ENCODE measurements at regions not wholly inside any gene's neighbourhood (a gene's known extent, or its start where the extent isn't known, plus 50 kb on each side); places are given as distances from the start of the nearest gene placed in this dataset.
A peak's percentile ranks its signal among the peaks of the same experiment; 100 is the strongest.
"Not testable (repeated sequence)": the region's sequence is repeated elsewhere in the genome, so short reads cannot be mapped to it uniquely, and the experiment has no call there.

GRCh38 chr11:80700386-80700785, 1259.6 kb upstream of the TENM4 start:
- no TSS peak for BruUV-seq (replicated peaks)
- ATAC-seq (peak; percentile 47; the same call in 1 of the 2 replicates), DNase-seq (ENCODE audit: low read depth, low spot score) (no peak)
- intact Hi-C loops (cut with micrococcal nuclease; ENCODE audit: unreplicated experiment) (loop anchor here (10.0 kb wide), 1 partner anchor 196 kb away; no protein-coding TSS in a partner anchor), in situ Hi-C loops (cut with HindIII; ENCODE audit: low pct_unique_long_range_greater_than_20kb, low sequenced_read_pairs) (no loop called here)
- no peaks in the 10 kb centered on the region for H3K27me3 ChIP-seq (ENCODE audit: control insufficient read depth, insufficient read depth, low read length)
- ChIA-PET CTCF (no interaction called here), POLR2A (no interaction called here)
- peak overlapping the region; percentile 82 for H3K27ac ChIP-seq (ENCODE audit: low read length)
- no peaks in the 10 kb centered on the region for H3K9me3 ChIP-seq (ENCODE audit: control insufficient read depth, insufficient read depth, low read depth, low read length)
- H3K4me1 ChIP-seq (ENCODE audit: control insufficient read depth, insufficient read depth, low read length) = peaks cover 23% of the 10 kb centered on the region
- 0 out of 4 replicates have a peak overlapping the region, but pooled peaks of 1 of the 2 experiments have one; percentile 17 for H3K4me3 ChIP-seq (ENCODE audit: low read depth in 2 of 2, low read length in 2 of 2)
- TF ChIP-seq TCF7L2 (IDR thresholded peaks at IDR 0.05; ENCODE audit: low read depth, low read length) (0 out of 2 replicates have a peak, but pooled peaks have one; percentile 34), POLR2AphosphoS5 (IDR thresholded peaks at IDR 0.05; ENCODE audit: low read depth, low read length) (no peak)
- H3K36me3 ChIP-seq (ENCODE audit: control insufficient read depth, insufficient read depth, low read length) = no peaks in the 10 kb centered on the region

GRCh38 chr11:80699406-80700177, 1258.8 kb upstream of the TENM4 start:
- H3K27ac ChIP-seq (ENCODE audit: low read length) = peak overlapping the region; percentile 82
- DNase-seq (ENCODE audit: low read depth, low spot score); POLR2A ChIA-PET; CTCF ChIA-PET; H3K27me3 ChIP-seq (ENCODE audit: control insufficient read depth, insufficient read depth, low read length); in situ Hi-C loops (cut with HindIII; ENCODE audit: low pct_unique_long_range_greater_than_20kb, low sequenced_read_pairs); BruUV-seq (replicated peaks); H3K36me3 ChIP-seq (ENCODE audit: control insufficient read depth, insufficient read depth, low read length); H3K9me3 ChIP-seq (ENCODE audit: control insufficient read depth, insufficient read depth, low read depth, low read length): not testable (repeated sequence)
- intact Hi-C loops (cut with micrococcal nuclease; ENCODE audit: unreplicated experiment) = loop anchor here (10.0 kb wide), 1 partner anchor 195 kb away; no protein-coding TSS in a partner anchor
- peaks cover 23% of the 10 kb centered on the region for H3K4me1 ChIP-seq (ENCODE audit: control insufficient read depth, insufficient read depth, low read length)
- peak; percentile 86 for ATAC-seq
- peak overlapping the region; percentile 2 to 34; a peak in 3 of 4 replicates for H3K4me3 ChIP-seq (ENCODE audit: low read depth in 2 of 2, low read length in 2 of 2)
- TF ChIP-seq TCF7L2 (IDR thresholded peaks at IDR 0.05; ENCODE audit: low read depth, low read length) = peak; percentile 59; the same call in 1 of the 2 replicates

- ChIA-PET POLR2A (no interaction called here), CTCF (interaction anchor here (0.6 kb wide), 1 partner anchor 264 kb away, joined by 3 read pairs; no protein-coding TSS in a partner anchor)
- TF ChIP-seq CTCF (IDR thresholded peaks at IDR 0.05) (no peak), POLR2AphosphoS5 (IDR thresholded peaks at IDR 0.05; ENCODE audit: low read depth, low read length) (no peak), REST (IDR thresholded peaks at IDR 0.05; ENCODE audit: insufficient read depth in 1 of 2, low read depth in 2 of 2, low read length in 1 of 2) (no peak), SIN3A (IDR thresholded peaks at IDR 0.05; ENCODE audit: borderline replicate concordance, insufficient read depth, low read depth, low read length) (no peak), TCF7L2 (IDR thresholded peaks at IDR 0.05; ENCODE audit: low read depth, low read length) (no peak)
- H3K27me3 ChIP-seq (ENCODE audit: control insufficient read depth, insufficient read depth, low read length) = no peaks in the 10 kb centered on the region
- H3K4me1 ChIP-seq (ENCODE audit: control insufficient read depth, insufficient read depth, low read length) = peaks cover 23% of the 10 kb centered on the region
- H3K36me3 ChIP-seq (ENCODE audit: control insufficient read depth, insufficient read depth, low read length) = no peaks in the 10 kb centered on the region
- in situ Hi-C loops (cut with HindIII; ENCODE audit: low pct_unique_long_range_greater_than_20kb, low sequenced_read_pairs) = no loop called here
- BruUV-seq (replicated peaks) = no TSS peak
- H3K27ac ChIP-seq (ENCODE audit: low read length) = peak overlapping the region; percentile 82
- ATAC-seq (no peak), DNase-seq (ENCODE audit: low read depth, low spot score) (no peak)
- H3K9me3 ChIP-seq (ENCODE audit: control insufficient read depth, insufficient read depth, low read depth, low read length) = no peaks in the 10 kb centered on the region
- H3K4me3 ChIP-seq (ENCODE audit: low read depth in 2 of 2, low read length in 2 of 2) = no peak overlapping the region
- intact Hi-C loops (cut with micrococcal nuclease; ENCODE audit: unreplicated experiment) = no loop called here
Observed at GRCh38 chr11:80698637-80699036, 1257.8 kb upstream of the TENM4 start.

All from Panc1 (cell line).